ENCODE measurements at regions not wholly inside any gene's neighbourhood (a gene's known extent, or its start where the extent isn't known, plus 50 kb on each side); places are given as distances from the start of the nearest gene placed in this dataset.

GRCh38 chrX:97847885-97848679, 964.4 kb downstream of the RPA4 start:
- Mint-ChIP-seq H3K9me3 (peaks cover 0 to 25% (median 16%) of the 10 kb centered on the region in 6 donors), H3K27me3 (ENCODE audit: low read depth in 3 of 3) (peaks cover 2 to 6% (median 3%) of the 10 kb centered on the region in 3 donors), H3K27ac (no peak overlapping the region), H3K4me3 (no peak overlapping the region), H3K36me3 (peaks cover 0 to 3% (median 0%) of the 10 kb centered on the region in 3 donors), H3K4me1 (no peaks in the 10 kb centered on the region)
- DNase-seq, result no peak

GRCh38 chrX:97849951-97850350, 966.2 kb downstream of the RPA4 start:
- H3K27me3 Mint-ChIP-seq (ENCODE audit: low read depth in 3 of 3), result peaks cover 2 to 3% (median 2%) of the 10 kb centered on the region in 3 donors

DNA sequence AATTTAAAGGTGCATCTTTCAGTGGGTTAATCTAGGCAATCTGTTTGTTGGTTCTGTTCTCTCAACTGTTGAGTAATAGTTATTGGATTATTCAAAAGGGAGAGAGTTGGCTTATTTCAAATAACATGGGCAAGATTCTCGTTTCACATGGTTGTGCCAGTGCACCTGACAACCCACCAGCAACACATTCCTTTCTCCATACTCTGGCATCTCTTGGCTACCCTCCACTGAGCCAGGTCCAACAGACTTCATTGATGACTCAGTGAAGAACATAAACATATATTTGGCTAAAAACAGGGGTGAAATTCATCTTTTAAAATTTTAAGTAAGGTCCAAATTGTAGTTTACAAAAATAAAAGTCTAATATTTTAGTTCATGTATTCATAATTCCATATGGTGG, 967.2 kb downstream of the RPA4 start:
- H3K9me3 Mint-ChIP-seq, result peaks cover 0 to 11% (median 5%) of the 10 kb centered on the region in 6 donors
- H3K36me3 Mint-ChIP-seq, result no peaks in the 10 kb centered on the region
- no peak for DNase-seq
- no peaks in the 10 kb centered on the region for H3K4me1 Mint-ChIP-seq
- peaks cover 1 to 2% (median 2%) of the 10 kb centered on the region in 3 donors for H3K27me3 Mint-ChIP-seq (ENCODE audit: low read depth in 3 of 3)
- no peak overlapping the region for H3K4me3 Mint-ChIP-seq
- H3K27ac Mint-ChIP-seq, result no peak overlapping the region

More at GRCh38 chrX:97849951-97850350, 966.2 kb downstream of the RPA4 start:
- no peak for DNase-seq
- Mint-ChIP-seq H3K4me1 (no peaks in the 10 kb centered on the region), H3K4me3 (no peak overlapping the region), H3K27ac (no peak overlapping the region), H3K9me3 (peaks cover 0 to 18% (median 9%) of the 10 kb centered on the region in 6 donors), H3K36me3 (peaks cover 0 to 3% (median 0%) of the 10 kb centered on the region in 3 donors)

- H3K36me3 Mint-ChIP-seq, result no peaks in the 10 kb centered on the region
These were observed 970.4 kb downstream of the RPA4 start for GRCh38 chrX:97854086-97854485.

GRCh38 chrX:97858592-97858991, 974.9 kb downstream of the RPA4 start:
- no peak overlapping the region for H3K4me3 Mint-ChIP-seq
- H3K9me3 Mint-ChIP-seq, result peaks cover 0 to 5% (median 0%) of the 10 kb centered on the region in 6 donors
- no peaks in the 10 kb centered on the region for H3K4me1 Mint-ChIP-seq
- no peak overlapping the region for H3K27ac Mint-ChIP-seq
- H3K27me3 Mint-ChIP-seq (ENCODE audit: low read depth in 3 of 3), result peaks cover 0 to 3% (median 0%) of the 10 kb centered on the region in 3 donors
- DNase-seq, result no peak
- no peaks in the 10 kb centered on the region for H3K36me3 Mint-ChIP-seq

More at GRCh38 chrX:97854086-97854485, 970.4 kb downstream of the RPA4 start:
- Mint-ChIP-seq H3K4me1 (no peaks in the 10 kb centered on the region), H3K9me3 (peaks cover 0 to 5% (median 0%) of the 10 kb centered on the region in 6 donors), H3K4me3 (no peak overlapping the region), H3K27me3 (ENCODE audit: low read depth in 3 of 3) (peaks cover 0 to 2% (median 1%) of the 10 kb centered on the region in 3 donors), H3K27ac (no peak overlapping the region)
- no peak for DNase-seq

DNA sequence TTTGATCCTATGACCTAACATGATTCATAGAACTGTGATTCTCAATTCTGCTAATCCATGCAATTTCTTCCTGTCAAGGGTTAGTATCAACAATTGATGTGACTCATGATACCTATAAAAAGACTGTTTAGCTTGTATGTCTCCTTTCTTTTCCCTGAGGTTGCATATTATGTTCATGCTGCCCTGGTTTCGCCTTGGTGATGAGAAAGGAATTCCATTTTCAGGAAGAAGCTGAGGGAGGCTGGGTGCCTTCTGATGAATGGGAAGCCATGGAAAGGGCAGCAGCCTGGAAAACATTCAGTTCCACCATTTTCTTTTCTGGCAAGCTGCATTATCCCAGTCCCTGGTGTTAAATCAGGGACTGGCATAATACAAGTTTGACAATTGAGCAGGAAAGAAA, 976.5 kb downstream of the RPA4 start:
- Mint-ChIP-seq H3K27me3 (ENCODE audit: low read depth in 3 of 3) (peaks cover 0 to 3% (median 2%) of the 10 kb centered on the region in 3 donors), H3K27ac (no peak overlapping the region), H3K9me3 (peaks cover 0 to 5% (median 0%) of the 10 kb centered on the region in 6 donors), H3K4me1 (no peaks in the 10 kb centered on the region), H3K4me3 (no peak overlapping the region), H3K36me3 (no peaks in the 10 kb centered on the region)
- no peak for DNase-seq

- no peak for DNase-seq
- H3K4me3 Mint-ChIP-seq, result no peak overlapping the region
- H3K27me3 Mint-ChIP-seq (ENCODE audit: low read depth in 3 of 3), result peaks cover 0 to 4% (median 1%) of the 10 kb centered on the region in 3 donors
- no peak overlapping the region for H3K27ac Mint-ChIP-seq
- peaks cover 0 to 1% (median 0%) of the 10 kb centered on the region in 6 donors for H3K9me3 Mint-ChIP-seq
- H3K36me3 Mint-ChIP-seq, result no peaks in the 10 kb centered on the region
- no peaks in the 10 kb centered on the region for H3K4me1 Mint-ChIP-seq
These were observed 979.6 kb downstream of the RPA4 start for GRCh38 chrX:97863261-97863660.

DNA sequence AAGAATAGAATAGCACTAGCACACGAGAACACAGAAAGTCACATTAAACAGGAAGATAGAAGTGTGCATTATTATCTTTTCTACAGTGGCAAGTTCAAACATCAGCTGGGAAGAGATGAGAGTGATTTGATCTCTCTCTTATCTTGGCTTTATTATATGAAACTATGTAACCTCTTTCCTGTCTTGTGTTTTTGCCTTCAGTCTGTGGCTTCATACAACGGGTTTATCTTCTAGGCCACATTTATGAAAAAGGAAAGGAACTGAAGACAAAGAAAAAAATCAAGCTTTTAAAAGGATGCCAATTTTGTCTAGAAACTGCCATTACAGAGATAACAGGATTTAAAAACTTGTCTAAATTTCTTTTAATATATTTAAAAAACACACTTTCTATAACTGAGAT, 983.6 kb downstream of the RPA4 start:
- no peak overlapping the region for H3K27ac Mint-ChIP-seq
- H3K36me3 Mint-ChIP-seq, result no peaks in the 10 kb centered on the region
- peaks cover 0 to 7% (median 4%) of the 10 kb centered on the region in 3 donors for H3K27me3 Mint-ChIP-seq (ENCODE audit: low read depth in 3 of 3)
- peaks cover 0 to 2% (median 0%) of the 10 kb centered on the region in 6 donors for H3K9me3 Mint-ChIP-seq
- no peak for DNase-seq
- no peaks in the 10 kb centered on the region for H3K4me1 Mint-ChIP-seq
- H3K4me3 Mint-ChIP-seq, result no peak overlapping the region

DNA sequence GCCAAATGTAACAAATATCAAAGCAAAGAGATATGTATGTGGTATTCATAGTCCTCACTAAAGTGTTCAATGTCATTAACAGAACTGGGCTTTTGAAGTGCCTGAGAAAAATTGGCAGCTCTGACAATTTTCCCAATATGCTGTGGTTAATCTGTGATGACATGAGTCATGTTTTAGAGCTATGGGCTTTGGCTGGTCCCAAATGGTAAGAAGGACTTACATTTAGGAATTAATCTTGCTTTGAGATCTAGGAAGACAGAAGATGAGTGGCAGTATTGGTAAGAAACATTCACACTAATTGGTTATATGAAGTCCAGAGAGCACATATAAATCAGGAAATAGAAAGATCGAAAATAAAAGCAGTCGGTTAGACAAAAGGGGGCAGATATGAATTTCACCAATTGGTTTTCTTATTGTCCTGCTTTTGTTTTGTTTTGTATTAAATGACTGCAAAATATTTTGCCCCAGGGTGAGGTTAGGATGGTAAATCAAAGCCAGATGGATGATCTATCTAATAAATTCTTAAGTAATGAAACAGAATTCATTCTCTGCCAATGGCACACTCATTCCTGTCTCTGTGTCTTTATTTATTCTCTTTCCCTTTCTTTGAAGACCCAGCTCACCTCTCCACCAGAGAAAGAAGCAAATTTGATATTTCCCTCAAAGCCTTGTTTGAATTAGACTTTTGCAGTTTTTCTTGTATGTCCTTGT, 993.1 kb downstream of the RPA4 start:
- Mint-ChIP-seq H3K27ac (no peak overlapping the region), H3K4me3 (no peak overlapping the region), H3K9me3 (peaks cover 0 to 3% (median under 1%) of the 10 kb centered on the region in 6 donors), H3K36me3 (no peaks in the 10 kb centered on the region), H3K27me3 (ENCODE audit: low read depth in 3 of 3) (peaks cover 0 to 4% (median 4%) of the 10 kb centered on the region in 3 donors), H3K4me1 (no peaks in the 10 kb centered on the region)
- DNase-seq, result no peak

- H3K4me3 Mint-ChIP-seq, result no peak overlapping the region
- DNase-seq, result no peak
- no peaks in the 10 kb centered on the region for H3K4me1 Mint-ChIP-seq
- H3K27ac Mint-ChIP-seq, result no peak overlapping the region
- H3K36me3 Mint-ChIP-seq, result no peaks in the 10 kb centered on the region
- peaks cover 0 to 8% (median 6%) of the 10 kb centered on the region in 3 donors for H3K27me3 Mint-ChIP-seq (ENCODE audit: low read depth in 3 of 3)
- peaks cover 0 to 3% (median 0%) of the 10 kb centered on the region in 6 donors for H3K9me3 Mint-ChIP-seq
These were observed 998.6 kb downstream of the RPA4 start for GRCh38 chrX:97882306-97882705.

DNA sequence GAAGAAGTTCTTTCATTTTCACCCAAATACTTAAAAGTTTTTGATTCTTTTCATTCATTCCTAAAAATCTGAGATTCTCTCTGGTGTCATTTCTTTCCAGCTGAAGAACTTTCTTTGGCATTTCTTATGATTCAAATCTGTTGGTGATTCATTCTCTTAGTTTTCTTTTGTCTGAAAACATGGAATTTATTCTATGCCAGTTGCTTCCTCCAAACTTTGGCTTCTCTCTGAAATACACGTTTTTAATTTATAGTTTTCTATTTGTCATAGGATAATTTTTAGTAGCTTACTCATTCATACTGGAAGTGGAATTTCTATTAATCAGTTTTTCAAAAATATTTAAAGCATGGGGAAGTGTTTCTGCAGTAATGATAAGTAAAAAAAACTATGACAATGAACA, 1012.0 kb downstream of the RPA4 start:
- no peak overlapping the region for H3K4me3 Mint-ChIP-seq
- H3K27ac Mint-ChIP-seq, result no peak overlapping the region
- no peaks in the 10 kb centered on the region for H3K36me3 Mint-ChIP-seq
- peaks cover 0 to 7% (median 0%) of the 10 kb centered on the region in 6 donors for H3K9me3 Mint-ChIP-seq
- no peak for DNase-seq
- no peaks in the 10 kb centered on the region for H3K4me1 Mint-ChIP-seq
- H3K27me3 Mint-ChIP-seq (ENCODE audit: low read depth in 3 of 3), result peaks cover 2 to 6% (median 2%) of the 10 kb centered on the region in 3 donors

- Mint-ChIP-seq H3K27me3 (ENCODE audit: low read depth in 3 of 3) (peaks cover 0 to 3% (median 2%) of the 10 kb centered on the region in 3 donors), H3K9me3 (peaks cover 0 to 3% (median 0%) of the 10 kb centered on the region in 6 donors), H3K36me3 (no peaks in the 10 kb centered on the region), H3K4me3 (no peak overlapping the region), H3K4me1 (no peaks in the 10 kb centered on the region), H3K27ac (no peak overlapping the region)
- no peak for DNase-seq
These were observed 1014.3 kb downstream of the RPA4 start for GRCh38 chrX:97897998-97898397.

DNA sequence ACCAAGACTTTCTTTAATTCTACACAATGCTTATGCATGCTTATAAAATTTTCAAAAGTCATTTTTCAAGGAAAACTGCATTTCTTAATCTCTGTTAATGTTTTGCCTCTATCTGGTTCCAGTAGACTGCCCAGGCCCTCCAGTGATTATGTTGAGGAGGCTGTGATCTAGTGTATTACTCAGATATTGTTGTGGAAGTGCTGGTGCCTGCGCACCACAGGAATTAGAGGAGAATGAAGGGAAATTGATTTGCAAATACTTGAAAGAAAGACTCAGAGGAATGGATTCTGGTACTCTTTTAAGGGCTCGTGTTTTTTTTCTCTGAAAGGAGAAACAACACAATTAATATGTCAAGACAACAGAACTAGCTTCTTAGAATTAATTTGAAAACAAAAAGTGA, 1015.1 kb downstream of the RPA4 start:
- H3K4me3 Mint-ChIP-seq, result no peak overlapping the region
- peaks cover 0 to 3% (median 2%) of the 10 kb centered on the region in 3 donors for H3K27me3 Mint-ChIP-seq (ENCODE audit: low read depth in 3 of 3)
- H3K9me3 Mint-ChIP-seq, result peaks cover 0 to 3% (median 0%) of the 10 kb centered on the region in 6 donors
- H3K27ac Mint-ChIP-seq, result no peak overlapping the region
- no peak for DNase-seq
- no peaks in the 10 kb centered on the region for H3K36me3 Mint-ChIP-seq
- H3K4me1 Mint-ChIP-seq, result no peaks in the 10 kb centered on the region

DNA sequence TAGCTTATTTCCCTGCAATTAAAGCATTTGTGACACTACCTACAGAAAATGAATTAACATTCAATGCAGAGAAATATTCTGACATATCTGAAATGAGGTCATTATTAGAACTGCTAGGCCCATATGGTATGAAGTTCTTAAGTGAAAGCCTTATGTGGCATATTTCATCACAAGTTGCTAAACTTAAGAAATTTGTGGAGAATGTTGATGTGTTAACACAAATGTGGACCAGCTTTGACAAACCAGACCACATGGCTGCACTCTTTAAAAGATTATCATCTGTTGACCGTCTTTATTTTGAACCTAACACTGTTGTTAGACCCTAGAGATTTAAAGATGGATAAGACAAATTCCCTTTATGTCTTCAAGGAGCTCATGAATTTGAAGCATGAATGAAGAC, 1024.1 kb downstream of the RPA4 start:
- DNase-seq, result no peak
- Mint-ChIP-seq H3K27me3 (ENCODE audit: low read depth in 3 of 3) (peaks cover 0 to 6% (median 2%) of the 10 kb centered on the region in 3 donors), H3K27ac (no peak overlapping the region), H3K9me3 (peaks cover 0 to 5% (median 2%) of the 10 kb centered on the region in 6 donors), H3K4me3 (no peak overlapping the region), H3K4me1 (no peaks in the 10 kb centered on the region), H3K36me3 (no peaks in the 10 kb centered on the region)

All from immature natural killer cell (primary cell).